HEK293T (cell line): ENCODE measurements at regions not wholly inside any gene's neighbourhood (a gene's known extent, or its start where the extent isn't known, plus 50 kb on each side); places are given as distances from the start of the nearest gene placed in this dataset.
"Not testable (repeated sequence)": the region's sequence is repeated elsewhere in the genome, so short reads cannot be mapped to it uniquely, and the experiment has no call there.

Experiments used
- CTCF ChIA-PET: fragments of 350-600 bp; formaldehyde crosslinking; extraction: SDS; loops from one replicate; lab custom pipeline; 2021; ENCODE audit warnings: antibody characterized with exemption, inconsistent platforms; lab: Yijun Ruan, JAX
- POLR2A ChIA-PET: fragments of 350-600 bp; formaldehyde crosslinking; extraction: SDS; loops from one replicate; lab custom pipeline; 2020; ENCODE audit warnings: antibody characterized with exemption, inconsistent platforms; lab: Yijun Ruan, JAX
- DNase-seq: peaks from one replicate; pipeline ENCODE4 v3.0.0; 2012; ENCODE audit warnings: mixed read lengths; ENCODE audit errors: extremely low spot score
- ARNT ChIP-seq: fragments of 450-650 bp; IDR thresholded peaks from 2 replicates; pipeline ENCODE4 v1.6.1; 2017; ENCODE audit warnings: mild to moderate bottlenecking
- BHLHE40 ChIP-seq: fragments of 450-650 bp; IDR thresholded peaks from 2 replicates; pipeline ENCODE4 v1.6.1; 2016; ENCODE audit warnings: mild to moderate bottlenecking, moderate library complexity, borderline replicate concordance
- CTBP1 ChIP-seq: fragments of 450-650 bp; IDR thresholded peaks from 2 replicates; pipeline ENCODE4 v1.6.1; 2016; ENCODE audit warnings: borderline replicate concordance
- ELF4 ChIP-seq: fragments of 450-650 bp; IDR thresholded peaks from 2 replicates; pipeline ENCODE4 v1.6.1; 2017; ENCODE audit warnings: antibody characterized with exemption
- FOXA1 ChIP-seq: fragments of 450-650 bp; IDR thresholded peaks from 2 replicates; pipeline ENCODE4 v1.6.1; 2016; ENCODE audit warnings: mild to moderate bottlenecking
- FOXK2 ChIP-seq: fragments of 450-650 bp; IDR thresholded peaks from 2 replicates; pipeline ENCODE4 v1.6.1; 2016; ENCODE audit warnings: mild to moderate bottlenecking
- HDGF ChIP-seq: fragments of 450-650 bp; IDR thresholded peaks from 2 replicates; pipeline ENCODE4 v1.6.1; 2017; ENCODE audit warnings: antibody characterized with exemption, borderline replicate concordance
- L3MBTL2 ChIP-seq: fragments of 450-650 bp; conservative IDR thresholded peaks from 2 replicates; pipeline ENCODE4 v1.6.1; 2016; ENCODE audit warnings: mild to moderate bottlenecking
- LEF1 ChIP-seq: fragments of 450-650 bp; IDR thresholded peaks from 2 replicates; pipeline ENCODE4 v1.6.1; 2017; ENCODE audit warnings: mild to moderate bottlenecking, borderline replicate concordance
- NFRKB ChIP-seq: fragments of 450-650 bp; IDR thresholded peaks from 2 replicates; pipeline ENCODE4 v1.6.1; 2016; ENCODE audit warnings: mild to moderate bottlenecking, moderate library complexity
- PKNOX1 ChIP-seq: fragments of 450-650 bp; IDR thresholded peaks from 2 replicates; pipeline ENCODE4 v1.6.1; 2016
- SP1 ChIP-seq: fragments of 450-650 bp; IDR thresholded peaks from 2 replicates; pipeline ENCODE4 v1.6.1; 2017
- TARDBP ChIP-seq: fragments of 450-650 bp; IDR thresholded peaks from 2 replicates; pipeline ENCODE4 v1.6.1; 2016
- ZNF384 ChIP-seq: fragments of 450-650 bp; IDR thresholded peaks from 2 replicates; pipeline ENCODE4 v1.6.1; 2016

DNA sequence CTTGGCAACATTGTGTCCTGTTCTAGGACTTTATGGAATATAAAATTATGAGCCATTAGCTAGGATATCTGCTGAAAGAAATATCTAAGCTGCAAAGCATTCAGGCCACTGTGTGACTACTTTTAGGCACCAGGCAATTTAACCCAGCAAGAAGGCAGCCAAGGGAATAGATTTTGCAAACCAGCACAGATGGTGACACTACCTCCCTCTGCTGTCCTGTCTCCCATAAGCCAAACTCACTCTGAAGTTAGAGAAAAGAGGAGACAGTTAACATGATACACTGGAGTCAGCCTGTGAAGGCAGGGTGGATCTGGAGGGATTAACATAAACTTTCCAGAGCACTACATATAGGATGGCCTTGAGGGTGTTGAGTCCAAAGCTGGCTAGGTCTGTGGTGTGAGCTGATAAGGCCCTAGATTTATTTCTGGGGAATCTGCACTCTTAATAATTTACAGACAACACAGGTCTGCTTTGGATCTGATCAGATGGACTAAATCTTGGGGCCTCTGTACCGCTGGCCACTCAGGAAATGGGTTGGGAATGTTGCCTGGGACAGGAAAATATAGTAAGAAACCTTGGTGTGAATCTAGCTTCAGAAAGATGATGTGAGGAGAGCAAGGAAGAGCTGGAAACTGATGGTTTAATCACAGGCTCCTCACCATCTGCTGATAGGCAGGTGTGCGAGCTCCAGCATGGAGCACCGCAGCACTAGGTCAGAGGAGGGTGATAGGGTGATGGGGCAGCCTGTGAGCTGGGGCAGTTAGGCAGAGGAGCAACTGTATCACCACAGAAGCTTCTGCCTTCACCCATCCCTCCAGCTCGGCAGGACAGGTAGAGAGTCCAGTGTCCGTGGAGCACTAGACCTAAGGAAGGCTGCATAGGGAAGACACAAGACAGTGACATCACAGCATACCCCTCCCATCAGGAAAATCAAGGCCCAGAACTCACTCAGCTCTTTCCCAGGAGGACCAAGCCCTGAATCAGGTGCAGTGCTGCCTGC, 229.9 kb upstream of the PRSS1 start:
- CTCF ChIA-PET, result interaction anchor here (0.7 to 1.0 kb wide), 4 partner anchors 15 to 106 kb away, joined by 3 to 4 read pairs (median 3); no protein-coding TSS in a partner anchor
- TF ChIP-seq SP1 (no peak), FOXA1 (no peak), CTBP1 (no peak), FOXK2 (no peak), BHLHE40 (no peak), LEF1 (no peak)
- POLR2A ChIA-PET, result no interaction called here
- no peak for DNase-seq

GRCh38 chr7:142516038-142516501, 233.2 kb upstream of the PRSS1 start:
- TF ChIP-seq CTBP1 (no peak), ZNF384 (no peak), BHLHE40 (no peak), HDGF (no peak), LEF1 (no peak), NFRKB (no peak), ARNT (no peak)
- ChIA-PET POLR2A (no interaction called here), CTCF (interaction anchor here (0.6 to 1.4 kb wide), 19 partner anchors 9 to 267 kb away, joined by 3 to 10 read pairs (median 4); no protein-coding TSS in a partner anchor)
- peak; percentile 65 for DNase-seq

DNA sequence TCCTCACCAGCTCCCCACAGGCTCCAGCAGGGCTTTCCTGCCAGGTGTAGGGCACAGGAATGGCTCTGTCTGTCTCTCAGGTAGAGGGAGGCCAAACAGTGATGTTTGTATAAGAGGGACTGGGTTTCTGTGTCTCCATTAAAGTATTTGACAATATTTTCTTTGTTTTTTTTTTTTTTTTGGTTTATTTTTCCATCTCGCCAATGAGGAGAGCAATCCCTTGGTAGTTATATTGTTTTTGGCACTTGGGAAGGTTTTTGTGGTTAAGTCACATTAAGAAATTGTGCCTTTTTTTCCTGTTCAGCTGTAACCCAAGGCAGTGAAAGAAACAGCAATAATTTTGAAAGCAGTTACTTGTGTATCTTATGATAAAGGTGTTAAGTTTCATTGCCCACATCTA, 234.6 kb upstream of the PRSS1 start:
- CTCF ChIA-PET, result interaction anchor here (1.4 kb wide), 1 partner anchor 18 kb away, joined by 5 read pairs; no protein-coding TSS in a partner anchor
- DNase-seq, POLR2A ChIA-PET: not testable (repeated sequence)

GRCh38 chr7:142513178-142513955, 235.9 kb upstream of the PRSS1 start:
- ChIA-PET CTCF (interaction anchor here (1.4 kb wide), 1 partner anchor 16 kb away, joined by 5 read pairs; no protein-coding TSS in a partner anchor), POLR2A (no interaction called here)
- no peak for DNase-seq
- no peak for TF ChIP-seq PKNOX1
- TF ChIP-seq NFRKB, result no peak
- TF ChIP-seq ARNT, result no peak
- no peak for TF ChIP-seq ZNF384

DNA sequence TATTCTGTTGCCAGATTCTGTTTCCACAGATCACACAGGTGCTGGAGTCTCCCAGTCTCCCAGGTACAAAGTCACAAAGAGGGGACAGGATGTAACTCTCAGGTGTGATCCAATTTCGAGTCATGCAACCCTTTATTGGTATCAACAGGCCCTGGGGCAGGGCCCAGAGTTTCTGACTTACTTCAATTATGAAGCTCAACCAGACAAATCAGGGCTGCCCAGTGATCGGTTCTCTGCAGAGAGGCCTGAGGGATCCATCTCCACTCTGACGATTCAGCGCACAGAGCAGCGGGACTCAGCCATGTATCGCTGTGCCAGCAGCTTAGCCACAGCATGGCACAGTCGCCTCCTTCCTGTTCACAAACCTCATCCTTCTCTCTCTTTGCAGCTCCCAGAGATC, 237.5 kb upstream of the PRSS1 start:
- CTCF ChIA-PET, result interaction anchor here (0.7 kb wide), 1 partner anchor 51 kb away, joined by 4 read pairs; no protein-coding TSS in a partner anchor
- no peak for DNase-seq
- no peak for TF ChIP-seq ARNT
- TF ChIP-seq FOXK2, result no peak
- TF ChIP-seq PKNOX1, result no peak
- TF ChIP-seq FOXA1, result no peak
- TF ChIP-seq SP1, result no peak
- no peak for TF ChIP-seq LEF1
- POLR2A ChIA-PET, result no interaction called here

DNA sequence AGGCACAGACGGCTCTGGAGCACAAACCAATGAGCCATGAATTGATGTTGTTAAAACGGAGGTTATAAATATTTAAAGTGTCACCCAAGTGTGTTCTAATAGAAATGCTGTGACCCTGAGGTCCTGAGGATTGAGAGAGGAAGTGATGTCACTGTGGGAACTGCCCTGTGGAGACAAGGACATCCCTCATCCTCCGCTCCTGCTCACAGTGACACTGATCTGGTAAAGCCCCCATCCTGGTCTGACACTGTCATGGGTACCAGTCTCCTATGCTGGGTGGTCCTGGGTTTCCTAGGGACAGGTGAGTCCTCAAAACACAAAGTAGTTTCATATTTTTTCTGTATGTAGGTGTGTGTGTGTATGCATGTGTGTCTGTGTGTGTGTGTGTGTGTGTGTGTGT, 237.9 kb upstream of the PRSS1 start:
- POLR2A ChIA-PET, result no interaction called here
- CTCF ChIA-PET, result interaction anchor here (0.7 to 1.5 kb wide), 2 partner anchors 9 to 52 kb away, joined by 3 to 4 read pairs; no protein-coding TSS in a partner anchor
- TF ChIP-seq BHLHE40 (no peak), ZNF384 (no peak), FOXA1 (no peak), ELF4 (no peak), TARDBP (no peak)
- no peak for DNase-seq

GRCh38 chr7:142509235-142509634, 240.0 kb upstream of the PRSS1 start:
- POLR2A ChIA-PET, result not testable (repeated sequence)
- CTCF ChIA-PET, result interaction anchor here (0.6 kb wide), 1 partner anchor 11 kb away, joined by 3 read pairs; no protein-coding TSS in a partner anchor

GRCh38 chr7:142508251-142508650, 241.0 kb upstream of the PRSS1 start:
- ChIA-PET POLR2A (no interaction called here), CTCF (interaction anchor here (0.7 to 1.4 kb wide), 2 partner anchors 9 to 11 kb away, joined by 3 to 11 read pairs; no protein-coding TSS in a partner anchor)
- TF ChIP-seq ELF4 (no peak), SP1 (no peak), ARNT (no peak), FOXK2 (no peak), L3MBTL2 (no peak), FOXA1 (no peak), ZNF384 (no peak)
- no peak for DNase-seq

More at GRCh38 chr7:142509235-142509634, 240.0 kb upstream of the PRSS1 start:
- DNase-seq, result not testable (repeated sequence)
